Fibroblast of skin of left biceps (primary cell): ENCODE measurements at regions not wholly inside any gene's neighbourhood (a gene's known extent, or its start where the extent isn't known, plus 50 kb on each side); places are given as distances from the start of the nearest gene placed in this dataset.

Source experiments
- DNase-seq, 2 experiments: peaks; one replicate each; pipeline ENCODE4 v3.0.0-alpha.2; 2013; ENCODE audit warnings: low read depth in 2 of 2

GRCh38 chr5:167732499-167732898 is 558.9 kb upstream of the WWC1 start:
- no peak for DNase-seq

- no peak for DNase-seq
Measured at GRCh38 chr5:167736992-167737391, 554.5 kb upstream of the WWC1 start.

GRCh38 chr5:167743695-167744464 is 547.6 kb upstream of the WWC1 start:
- peak; percentile 92 for DNase-seq

GRCh38 chr5:167745868-167746267 is 545.6 kb upstream of the WWC1 start:
- no peak for DNase-seq

GRCh38 chr5:167750586-167750985 is 540.9 kb upstream of the WWC1 start:
- no peak for DNase-seq

- DNase-seq, result no peak
Measured at GRCh38 chr5:167752936-167753335, 538.5 kb upstream of the WWC1 start.

- no peak for DNase-seq
Measured at GRCh38 chr5:167753725-167754490, 537.5 kb upstream of the WWC1 start.

GRCh38 chr5:167754501-167755021 is 536.9 kb upstream of the WWC1 start:
- peak; percentile 84 to 86 for DNase-seq

GRCh38 chr5:167755420-167755819 is 536.0 kb upstream of the WWC1 start:
- no peak for DNase-seq

- peak; percentile 77 to 79 for DNase-seq
Measured at GRCh38 chr5:167759057-167759821, 532.2 kb upstream of the WWC1 start.

GRCh38 chr5:167763772-167764171 is 527.7 kb upstream of the WWC1 start:
- peak; percentile 75 to 76 for DNase-seq

GRCh38 chr5:167764641-167765289 is 526.7 kb upstream of the WWC1 start:
- no peak for DNase-seq

- no peak for DNase-seq
Measured at GRCh38 chr5:167765352-167765751, 526.1 kb upstream of the WWC1 start.

GRCh38 chr5:167766957-167767356 is 524.5 kb upstream of the WWC1 start:
- DNase-seq, result no peak

GRCh38 chr5:167767795-167768194 is 523.6 kb upstream of the WWC1 start:
- peak in 1 of 2 experiments; percentile 60 for DNase-seq

- DNase-seq, result no peak
Measured at GRCh38 chr5:167769846-167770413, 521.5 kb upstream of the WWC1 start.

GRCh38 chr5:167770461-167770860 is 521.0 kb upstream of the WWC1 start:
- DNase-seq, result peak; percentile 94 to 96

- peak; percentile 72 for DNase-seq
Measured at GRCh38 chr5:167771571-167771970, 519.9 kb upstream of the WWC1 start.

GRCh38 chr5:167773668-167774301 is 517.7 kb upstream of the WWC1 start:
- DNase-seq, result no peak

- DNase-seq, result no peak
Measured at GRCh38 chr5:167777746-167778145, 513.7 kb upstream of the WWC1 start.

GRCh38 chr5:167778228-167778627 is 513.2 kb upstream of the WWC1 start:
- no peak for DNase-seq
